Astrocyte of the hippocampus (primary cell): ENCODE measurements at regions not wholly inside any gene's neighbourhood (a gene's known extent, or its start where the extent isn't known, plus 50 kb on each side); places are given as distances from the start of the nearest gene placed in this dataset.

Experiments
- DNase-seq: peaks from one replicate; pipeline ENCODE4 v3.0.0; 2011; ENCODE audit warnings: low read depth, low spot score

- no peak for DNase-seq
These were observed 256.8 kb downstream of the GABRG2 start for GRCh38 chr5:162324328-162324727.

- DNase-seq = no peak
These were observed 257.7 kb downstream of the GABRG2 start for GRCh38 chr5:162325143-162325727.

- no peak for DNase-seq
These were observed 267.4 kb downstream of the GABRG2 start for GRCh38 chr5:162334944-162335343.

GRCh38 chr5:162360373-162360931, 292.9 kb downstream of the GABRG2 start:
- DNase-seq = no peak

GRCh38 chr5:162372256-162372655, 304.7 kb downstream of the GABRG2 start:
- no peak for DNase-seq

- no peak for DNase-seq
These were observed 310.3 kb downstream of the GABRG2 start for GRCh38 chr5:162377895-162378294.

GRCh38 chr5:162382839-162383238, 315.3 kb downstream of the GABRG2 start:
- DNase-seq = no peak

GRCh38 chr5:162384225-162384624, 316.7 kb downstream of the GABRG2 start:
- no peak for DNase-seq

- DNase-seq = no peak
These were observed 324.3 kb downstream of the GABRG2 start for GRCh38 chr5:162391833-162392232.

GRCh38 chr5:162392336-162392735, 324.8 kb downstream of the GABRG2 start:
- DNase-seq = no peak

- no peak for DNase-seq
These were observed 326.0 kb downstream of the GABRG2 start for GRCh38 chr5:162393534-162393933.

GRCh38 chr5:162407614-162408013, 340.0 kb downstream of the GABRG2 start:
- no peak for DNase-seq

- no peak for DNase-seq
These were observed 342.8 kb downstream of the GABRG2 start for GRCh38 chr5:162410365-162410764.

- DNase-seq = no peak
These were observed 361.6 kb downstream of the GABRG2 start for GRCh38 chr5:162429142-162429541.

- DNase-seq = no peak
These were observed 366.7 kb downstream of the GABRG2 start for GRCh38 chr5:162434281-162434680.

- no peak for DNase-seq
These were observed 368.5 kb downstream of the GABRG2 start for GRCh38 chr5:162436055-162436454.

- DNase-seq = no peak
These were observed 376.7 kb downstream of the GABRG2 start for GRCh38 chr5:162444129-162444762.

GRCh38 chr5:162456086-162456485, 388.5 kb downstream of the GABRG2 start:
- no peak for DNase-seq

GRCh38 chr5:162466011-162466410, 398.4 kb downstream of the GABRG2 start:
- DNase-seq = no peak

- no peak for DNase-seq
These were observed 405.6 kb downstream of the GABRG2 start for GRCh38 chr5:162473041-162473714.

GRCh38 chr5:162474239-162474638, 406.7 kb downstream of the GABRG2 start:
- no peak for DNase-seq

GRCh38 chr5:162484095-162484494, 416.5 kb downstream of the GABRG2 start:
- no peak for DNase-seq

- no peak for DNase-seq
These were observed 417.4 kb downstream of the GABRG2 start for GRCh38 chr5:162484986-162485385.
